ENCODE measurements at regions not wholly inside any gene's neighbourhood (a gene's known extent, or its start where the extent isn't known, plus 50 kb on each side); places are given as distances from the start of the nearest gene placed in this dataset.

DNA sequence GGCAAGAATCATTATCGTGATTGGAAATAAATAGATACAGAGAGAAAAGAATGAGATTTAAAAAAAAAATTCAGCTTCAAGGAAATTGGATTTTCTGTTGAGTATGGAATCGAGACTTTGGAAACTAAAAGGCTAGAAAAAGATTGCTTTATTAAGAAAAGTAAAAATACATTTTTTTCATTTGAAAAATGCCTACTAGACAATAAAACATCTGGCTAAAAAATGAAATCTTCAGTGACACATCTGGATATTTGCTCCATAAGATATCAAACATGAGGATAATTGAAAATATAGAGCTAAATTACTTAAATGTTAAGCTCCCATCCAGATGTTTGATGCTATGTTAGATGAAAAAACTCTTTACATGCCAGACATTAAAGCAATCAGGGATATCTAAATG, 879.5 kb downstream of the TSN start:
- no peak overlapping the region for H3K4me3 ChIP-seq (ENCODE audit: low read length)
- no peak for DNase-seq
- WGBS (ENCODE audit: insufficient coverage) = no CpG with 5 or more reads among the region's 2 CpGs
- H3K4me1 ChIP-seq (ENCODE audit: control insufficient read depth, insufficient read depth, low read length) = no peaks in the 10 kb centered on the region
- no peaks in the 10 kb centered on the region for H3K9me3 ChIP-seq (replicated peaks; ENCODE audit: control insufficient read depth, low read depth, low read length)
- H3K36me3 ChIP-seq (ENCODE audit: control insufficient read depth, insufficient read depth, low read length) = no peaks in the 10 kb centered on the region
- H3K27ac ChIP-seq (ENCODE audit: low read length) = peak overlapping the region; percentile 53
- no peaks in the 10 kb centered on the region for H3K27me3 ChIP-seq (ENCODE audit: control insufficient read depth, insufficient read depth, low read length)

DNA sequence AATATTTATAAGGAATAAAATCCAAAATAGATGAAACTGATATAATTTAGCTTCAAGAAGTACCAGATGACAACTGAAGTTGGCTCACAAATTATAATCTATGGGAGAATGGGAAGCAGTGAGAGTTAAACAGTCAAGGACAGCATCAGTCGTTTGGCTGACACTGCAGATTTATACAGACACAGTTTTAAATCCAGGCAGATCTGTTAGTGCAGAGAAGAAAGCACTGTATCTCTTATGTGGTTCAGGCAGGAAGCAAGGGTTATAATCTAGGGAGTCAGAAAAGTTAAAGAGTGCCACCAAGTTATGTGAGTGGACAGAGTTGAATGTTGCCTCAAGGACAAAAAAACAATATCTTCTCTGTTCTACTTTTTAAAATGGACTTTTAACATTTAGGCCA, 880.2 kb downstream of the TSN start:
- H3K9me3 ChIP-seq (replicated peaks; ENCODE audit: control insufficient read depth, low read depth, low read length) = no peaks in the 10 kb centered on the region
- peak; percentile 73 for DNase-seq
- no peaks in the 10 kb centered on the region for H3K36me3 ChIP-seq (ENCODE audit: control insufficient read depth, insufficient read depth, low read length)
- H3K27me3 ChIP-seq (ENCODE audit: control insufficient read depth, insufficient read depth, low read length) = no peaks in the 10 kb centered on the region
- H3K4me3 ChIP-seq (ENCODE audit: low read length) = no peak overlapping the region
- no peak overlapping the region for H3K27ac ChIP-seq (ENCODE audit: low read length)
- 0% methylated on average over 1 of the region's 1 CpG for WGBS (ENCODE audit: insufficient coverage)
- no peaks in the 10 kb centered on the region for H3K4me1 ChIP-seq (ENCODE audit: control insufficient read depth, insufficient read depth, low read length)

DNA sequence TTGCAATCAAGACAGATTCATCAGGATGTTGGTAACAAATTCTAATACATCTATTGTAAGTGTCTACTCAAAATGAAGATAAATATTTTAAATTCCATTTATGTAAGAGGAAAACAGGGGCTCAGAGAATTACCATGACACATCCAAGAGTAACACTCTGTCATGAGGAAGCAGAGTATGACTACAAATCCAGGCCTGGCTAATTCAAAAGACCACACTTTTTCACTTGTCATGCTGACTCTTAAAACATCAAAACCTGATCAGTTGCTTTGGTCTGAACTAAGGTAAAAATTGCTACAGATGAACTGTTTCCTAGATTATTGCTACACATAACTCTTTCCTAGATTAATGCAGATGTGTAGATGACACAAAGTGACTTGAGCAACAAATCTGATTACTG, 880.6 kb downstream of the TSN start:
- Histone ChIP-seq H3K36me3 (ENCODE audit: control insufficient read depth, insufficient read depth, low read length) (no peaks in the 10 kb centered on the region), H3K27me3 (ENCODE audit: control insufficient read depth, insufficient read depth, low read length) (no peaks in the 10 kb centered on the region)

DNA sequence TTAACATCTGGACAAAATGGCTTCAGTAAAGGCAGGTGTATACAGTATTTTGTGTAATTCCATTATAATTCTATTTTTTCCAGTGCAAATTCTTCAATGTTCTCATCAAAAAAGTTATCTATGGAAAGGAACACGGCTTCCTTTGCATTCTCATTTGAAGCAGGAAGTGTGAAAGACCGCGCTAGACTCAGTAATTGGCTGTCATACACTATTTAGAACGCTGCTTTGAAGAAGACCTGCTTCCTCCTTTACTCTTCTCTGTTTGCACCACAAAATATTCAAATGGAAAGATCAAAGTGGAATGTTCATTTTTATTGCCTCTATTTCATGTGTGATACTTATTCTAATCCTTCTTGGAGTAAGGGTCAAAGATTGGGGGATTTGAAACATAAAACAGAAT, 883.7 kb downstream of the TSN start:
- H3K36me3 ChIP-seq (ENCODE audit: control insufficient read depth, insufficient read depth, low read length) = no peaks in the 10 kb centered on the region
- H3K9me3 ChIP-seq (replicated peaks; ENCODE audit: control insufficient read depth, low read depth, low read length) = no peaks in the 10 kb centered on the region
- no peak overlapping the region for H3K4me3 ChIP-seq (ENCODE audit: low read length)
- no peaks in the 10 kb centered on the region for H3K4me1 ChIP-seq (ENCODE audit: control insufficient read depth, insufficient read depth, low read length)
- no peak for DNase-seq
- no peak overlapping the region for H3K27ac ChIP-seq (ENCODE audit: low read length)
- 60% methylated on average over 3 of the region's 4 CpGs for WGBS (ENCODE audit: insufficient coverage)
- no peaks in the 10 kb centered on the region for H3K27me3 ChIP-seq (ENCODE audit: control insufficient read depth, insufficient read depth, low read length)

More for the DNA sequence above, 880.6 kb downstream of the TSN start:
- Histone ChIP-seq H3K4me1 (ENCODE audit: control insufficient read depth, insufficient read depth, low read length) (no peaks in the 10 kb centered on the region), H3K4me3 (ENCODE audit: low read length) (no peak overlapping the region), H3K27ac (ENCODE audit: low read length) (no peak overlapping the region), H3K9me3 (replicated peaks; ENCODE audit: control insufficient read depth, low read depth, low read length) (no peaks in the 10 kb centered on the region)
- DNase-seq = no peak

DNA sequence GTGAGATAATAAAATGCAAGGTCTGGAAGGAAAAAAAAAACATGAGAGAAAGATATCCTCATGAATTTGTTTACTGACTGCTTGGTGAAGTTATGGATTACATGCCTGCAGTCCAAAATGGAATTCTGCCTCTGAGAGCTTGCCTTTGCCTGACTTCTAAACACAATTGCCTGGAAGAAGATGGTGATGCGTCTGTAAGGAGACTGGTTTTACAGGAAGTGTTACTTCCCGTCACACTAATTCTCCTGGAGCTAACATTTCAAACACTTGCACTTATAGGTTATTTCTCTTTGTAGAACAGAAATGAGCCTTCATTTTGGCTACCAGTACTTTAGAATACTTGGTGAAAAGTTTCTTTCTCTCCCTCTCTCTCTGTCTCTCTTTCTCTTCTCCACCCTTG, 884.3 kb downstream of the TSN start:
- H3K36me3 ChIP-seq (ENCODE audit: control insufficient read depth, insufficient read depth, low read length) = no peaks in the 10 kb centered on the region
- no CpG with 5 or more reads among the region's 2 CpGs for WGBS (ENCODE audit: insufficient coverage)
- DNase-seq = no peak
- H3K9me3 ChIP-seq (replicated peaks; ENCODE audit: control insufficient read depth, low read depth, low read length) = no peaks in the 10 kb centered on the region
- H3K27me3 ChIP-seq (ENCODE audit: control insufficient read depth, insufficient read depth, low read length) = no peaks in the 10 kb centered on the region
- H3K4me3 ChIP-seq (ENCODE audit: low read length) = no peak overlapping the region
- H3K4me1 ChIP-seq (ENCODE audit: control insufficient read depth, insufficient read depth, low read length) = no peaks in the 10 kb centered on the region
- no peak overlapping the region for H3K27ac ChIP-seq (ENCODE audit: low read length)

DNA sequence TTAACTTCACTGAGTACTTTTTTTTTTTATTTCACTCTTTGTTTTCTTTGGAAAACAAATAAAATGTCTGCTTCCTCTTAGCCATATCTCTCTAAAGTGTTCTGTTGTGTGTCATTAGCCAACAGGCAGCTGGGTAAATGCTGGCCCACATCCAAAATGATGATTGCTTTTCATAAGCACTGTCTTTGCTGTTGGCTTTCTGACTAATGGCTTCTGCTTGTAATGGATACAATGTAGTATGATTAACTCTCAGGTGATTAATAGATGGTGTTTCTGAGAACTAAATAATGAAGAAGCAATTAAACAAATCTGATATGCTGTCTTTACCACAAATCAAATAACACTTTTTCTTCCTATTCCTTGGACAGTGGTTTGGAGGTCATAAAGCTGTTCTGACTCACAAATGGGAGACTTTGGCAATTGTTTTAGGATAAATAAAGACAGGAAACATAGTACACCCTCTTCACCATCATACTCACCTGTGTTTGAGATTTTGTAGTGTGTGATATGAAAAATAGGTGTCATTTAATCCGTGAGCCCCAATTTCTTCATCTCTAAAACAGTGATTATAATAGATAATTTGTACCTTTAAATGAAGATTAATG, 888.4 kb downstream of the TSN start:
- no peak overlapping the region for H3K27ac ChIP-seq (ENCODE audit: low read length)
- H3K27me3 ChIP-seq (ENCODE audit: control insufficient read depth, insufficient read depth, low read length) = no peaks in the 10 kb centered on the region
- H3K4me1 ChIP-seq (ENCODE audit: control insufficient read depth, insufficient read depth, low read length) = no peaks in the 10 kb centered on the region
- no peaks in the 10 kb centered on the region for H3K9me3 ChIP-seq (replicated peaks; ENCODE audit: control insufficient read depth, low read depth, low read length)
- peak; percentile 39 for DNase-seq
- no peaks in the 10 kb centered on the region for H3K36me3 ChIP-seq (ENCODE audit: control insufficient read depth, insufficient read depth, low read length)
- no peak overlapping the region for H3K4me3 ChIP-seq (ENCODE audit: low read length)
- WGBS (ENCODE audit: insufficient coverage) = no CpG with 5 or more reads among the region's 1 CpG

DNA sequence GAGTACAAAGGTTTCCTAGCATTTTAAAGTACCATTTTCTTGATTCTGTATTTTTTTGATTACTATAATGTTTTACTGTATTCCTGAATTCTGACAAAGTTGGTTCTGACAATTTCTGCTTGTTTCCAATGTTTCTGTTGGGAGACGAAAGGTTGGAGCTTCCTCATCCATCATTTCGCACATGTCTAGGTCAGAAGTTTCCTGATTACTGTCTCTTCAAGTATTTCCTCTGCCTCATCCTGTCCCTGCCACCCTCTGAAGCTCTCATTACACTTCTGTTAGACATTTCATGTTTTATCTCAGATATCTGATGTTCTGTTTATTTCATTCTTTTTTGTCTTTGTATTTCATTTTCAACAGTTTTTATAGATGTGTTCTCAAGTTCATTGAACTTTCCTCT, 895.8 kb downstream of the TSN start:
- no peak overlapping the region for H3K4me3 ChIP-seq (ENCODE audit: low read length)
- no peaks in the 10 kb centered on the region for H3K36me3 ChIP-seq (ENCODE audit: control insufficient read depth, insufficient read depth, low read length)
- H3K27me3 ChIP-seq (ENCODE audit: control insufficient read depth, insufficient read depth, low read length) = no peaks in the 10 kb centered on the region
- no peak overlapping the region for H3K27ac ChIP-seq (ENCODE audit: low read length)
- no peak for DNase-seq
- H3K9me3 ChIP-seq (replicated peaks; ENCODE audit: control insufficient read depth, low read depth, low read length) = no peaks in the 10 kb centered on the region
- no peaks in the 10 kb centered on the region for H3K4me1 ChIP-seq (ENCODE audit: control insufficient read depth, insufficient read depth, low read length)
- WGBS (ENCODE audit: insufficient coverage) = no CpG with 5 or more reads among the region's 2 CpGs

DNA sequence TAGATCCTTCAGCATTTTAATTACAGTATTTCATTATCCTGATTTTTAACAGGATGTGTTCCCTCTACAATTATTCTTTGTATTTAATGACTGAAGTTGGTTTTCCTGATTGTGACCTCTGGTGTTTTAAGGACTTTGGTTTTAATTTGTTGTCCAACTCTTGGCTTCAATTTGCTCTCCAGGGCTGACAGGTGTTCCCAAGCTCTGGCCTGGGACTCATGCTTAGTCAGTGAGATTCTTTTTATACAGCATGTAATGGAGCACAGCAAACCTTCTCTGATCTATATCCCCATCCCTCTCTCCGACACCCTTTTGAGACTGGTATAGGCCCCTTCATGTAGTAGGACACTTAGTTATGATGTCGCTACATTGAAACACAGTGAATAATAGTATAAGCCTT, 896.3 kb downstream of the TSN start:
- H3K9me3 ChIP-seq (replicated peaks; ENCODE audit: control insufficient read depth, low read depth, low read length) = no peaks in the 10 kb centered on the region
- no peaks in the 10 kb centered on the region for H3K4me1 ChIP-seq (ENCODE audit: control insufficient read depth, insufficient read depth, low read length)
- H3K36me3 ChIP-seq (ENCODE audit: control insufficient read depth, insufficient read depth, low read length) = no peaks in the 10 kb centered on the region
- H3K27me3 ChIP-seq (ENCODE audit: control insufficient read depth, insufficient read depth, low read length) = no peaks in the 10 kb centered on the region
- no CpG with 5 or more reads among the region's 2 CpGs for WGBS (ENCODE audit: insufficient coverage)
- H3K4me3 ChIP-seq (ENCODE audit: low read length) = no peak overlapping the region
- H3K27ac ChIP-seq (ENCODE audit: low read length) = no peak overlapping the region
- DNase-seq = no peak

DNA sequence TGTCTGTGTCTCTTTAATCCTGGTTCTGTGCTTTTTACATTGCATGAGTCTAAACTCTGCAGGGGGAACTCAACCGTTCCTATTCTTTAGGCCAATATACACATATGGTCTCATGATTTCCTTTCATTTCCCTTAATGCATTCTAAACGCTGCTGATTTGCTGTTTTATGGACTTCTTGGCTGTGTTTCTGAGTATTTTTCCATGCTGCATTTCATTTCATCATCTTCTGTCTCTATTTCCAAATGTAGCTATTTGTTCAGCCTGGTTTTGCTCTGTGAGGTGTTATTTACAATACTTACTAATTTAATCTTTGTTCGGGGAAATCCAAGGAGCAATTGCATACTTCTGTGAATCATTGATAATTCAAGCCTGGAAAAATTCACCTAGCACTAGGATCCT, 897.2 kb downstream of the TSN start:
- Histone ChIP-seq H3K27ac (ENCODE audit: low read length) (peak overlapping the region; percentile 48), H3K4me1 (ENCODE audit: control insufficient read depth, insufficient read depth, low read length) (no peaks in the 10 kb centered on the region), H3K36me3 (ENCODE audit: control insufficient read depth, insufficient read depth, low read length) (no peaks in the 10 kb centered on the region), H3K4me3 (ENCODE audit: low read length) (no peak overlapping the region), H3K27me3 (ENCODE audit: control insufficient read depth, insufficient read depth, low read length) (no peaks in the 10 kb centered on the region), H3K9me3 (replicated peaks; ENCODE audit: control insufficient read depth, low read depth, low read length) (no peaks in the 10 kb centered on the region)
- no CpG with 5 or more reads among the region's 3 CpGs for WGBS (ENCODE audit: insufficient coverage)
- peak; percentile 96 for DNase-seq

DNA sequence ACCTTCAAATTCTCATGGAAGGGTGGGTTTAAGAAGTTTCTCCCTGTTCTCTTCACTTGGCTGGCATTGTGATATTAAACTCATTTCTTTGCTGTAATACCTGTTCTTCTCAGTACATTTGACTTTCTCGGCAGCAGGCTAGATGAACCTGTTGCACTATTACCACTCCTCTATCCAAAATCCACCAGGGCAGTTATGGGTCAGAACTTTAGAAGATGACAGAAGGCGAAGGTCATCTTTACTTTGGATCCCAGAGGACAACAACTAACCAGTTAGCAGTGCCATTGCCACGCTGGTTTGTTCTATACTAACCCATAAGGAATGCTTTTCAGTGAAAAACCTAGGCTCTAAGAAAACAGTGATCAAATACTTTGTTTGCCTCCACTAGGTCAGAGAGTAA, 901.0 kb downstream of the TSN start:
- H3K4me3 ChIP-seq (ENCODE audit: low read length) = no peak overlapping the region
- no peak for DNase-seq
- 84% methylated on average over 2 of the region's 3 CpGs for WGBS (ENCODE audit: insufficient coverage)

More for the DNA sequence above, 901.0 kb downstream of the TSN start:
- Histone ChIP-seq H3K4me1 (ENCODE audit: control insufficient read depth, insufficient read depth, low read length) (peaks cover 2% of the 10 kb centered on the region), H3K27me3 (ENCODE audit: control insufficient read depth, insufficient read depth, low read length) (peaks cover 9% of the 10 kb centered on the region), H3K9me3 (replicated peaks; ENCODE audit: control insufficient read depth, low read depth, low read length) (no peaks in the 10 kb centered on the region), H3K36me3 (ENCODE audit: control insufficient read depth, insufficient read depth, low read length) (no peaks in the 10 kb centered on the region), H3K27ac (ENCODE audit: low read length) (no peak overlapping the region)
